CD1c-positive myeloid dendritic cell (primary cell): ENCODE measurements at regions not wholly inside any gene's neighbourhood (a gene's known extent, or its start where the extent isn't known, plus 50 kb on each side); places are given as distances from the start of the nearest gene placed in this dataset.

Source experiments
- DNase-seq: peaks from one replicate; pipeline ENCODE4 v3.0.0-alpha.2; 2016; ENCODE audit errors: extremely low spot score

GRCh38 chr6:145233955-145234354, 501.4 kb downstream of the EPM2A start:
- DNase-seq: no peak

- DNase-seq: no peak
Measured at GRCh38 chr6:145235207-145235606, 500.1 kb downstream of the EPM2A start.

GRCh38 chr6:145238787-145239186, 496.5 kb downstream of the EPM2A start:
- DNase-seq: no peak

GRCh38 chr6:145241039-145241438, 494.3 kb downstream of the EPM2A start:
- no peak for DNase-seq

- no peak for DNase-seq
Measured at GRCh38 chr6:145241721-145242120, 493.6 kb downstream of the EPM2A start.

GRCh38 chr6:145244349-145245100, 490.8 kb downstream of the EPM2A start:
- no peak for DNase-seq

- DNase-seq: no peak
Measured at GRCh38 chr6:145245119-145245518, 490.2 kb downstream of the EPM2A start.

- DNase-seq: no peak
Measured at GRCh38 chr6:145247692-145248419, 487.5 kb downstream of the EPM2A start.

GRCh38 chr6:145250436-145250835, 484.9 kb downstream of the EPM2A start:
- DNase-seq: no peak

GRCh38 chr6:145252737-145253136, 482.6 kb downstream of the EPM2A start:
- no peak for DNase-seq

GRCh38 chr6:145254649-145255401, 480.5 kb downstream of the EPM2A start:
- DNase-seq: no peak

GRCh38 chr6:145257704-145258103, 477.6 kb downstream of the EPM2A start:
- no peak for DNase-seq

- DNase-seq: no peak
Measured at GRCh38 chr6:145258122-145258521, 477.2 kb downstream of the EPM2A start.

- DNase-seq: no peak
Measured at GRCh38 chr6:145260484-145261175, 474.7 kb downstream of the EPM2A start.

GRCh38 chr6:145261758-145262157, 473.6 kb downstream of the EPM2A start:
- DNase-seq: no peak

GRCh38 chr6:145262771-145263170, 472.5 kb downstream of the EPM2A start:
- no peak for DNase-seq

GRCh38 chr6:145263778-145264211, 471.5 kb downstream of the EPM2A start:
- no peak for DNase-seq

GRCh38 chr6:145266432-145267075, 468.8 kb downstream of the EPM2A start:
- DNase-seq: no peak

- no peak for DNase-seq
Measured at GRCh38 chr6:145267076-145267867, 468.0 kb downstream of the EPM2A start.

GRCh38 chr6:145270464-145270863, 464.9 kb downstream of the EPM2A start:
- DNase-seq: no peak

GRCh38 chr6:145271040-145271439, 464.3 kb downstream of the EPM2A start:
- no peak for DNase-seq
